Ascending aorta (tissue), 2 donors: ENCODE measurements at regions not wholly inside any gene's neighbourhood (a gene's known extent, or its start where the extent isn't known, plus 50 kb on each side); places are given as distances from the start of the nearest gene placed in this dataset.

Source experiments
- DNase-seq, 2 donors: peaks; one replicate each; pipeline ENCODE4 v3.0.0-alpha.2; 2019; ENCODE audit warnings: low spot score in 2 of 2
- H3K27ac ChIP-seq, 2 donors: fragments of 200-600 bp; sonication (generic); one replicate each; pipeline ENCODE4 v1.5.1; 2016 to 2017; ENCODE audit warnings: mild to moderate bottlenecking in 1 of 2
- H3K27me3 ChIP-seq: fragments of 200-600 bp; sonication (generic); one replicate; pipeline ENCODE4 v1.5.1; 2017
- H3K36me3 ChIP-seq, 2 donors: fragments of 200-600 bp; sonication (generic); one replicate each; pipeline ENCODE4 v1.5.1; 2016
- H3K4me1 ChIP-seq, 2 donors: fragments of 200-600 bp; sonication (generic); one replicate each; pipeline ENCODE4 v1.5.1; 2016 to 2017; ENCODE audit warnings: mild to moderate bottlenecking in 1 of 2
- H3K4me3 ChIP-seq, 2 donors: fragments of 200-600 bp; sonication (generic); one replicate each; pipeline ENCODE4 v1.5.1; 2016 to 2017; ENCODE audit warnings: mild to moderate bottlenecking in 1 of 2
- H3K9me3 ChIP-seq, 2 donors: fragments of 200-600 bp; sonication (generic); one replicate each; pipeline ENCODE4 v1.5.1; 2016
- intact Hi-C: fragments of 100-400 bp; cut with DNase I; formaldehyde crosslinking; loops from one replicate; pipeline ENCODE4 v1.15.1; 2023
- TF ChIP-seq, protein P1 (sequence below), 3 experiments: fragments of 200-600 bp in 2 of 3; fragments of 450-650 bp in 1 of 3; sonication (generic) in 2 of 3; IDR thresholded peaks; one replicate each; pipeline ENCODE4 v1.5.1; 2016 to 2019; ENCODE audit warnings: antibody characterized with exemption in 3 of 3, mild to moderate bottlenecking in 1 of 3, moderate library complexity in 1 of 3

DNA sequence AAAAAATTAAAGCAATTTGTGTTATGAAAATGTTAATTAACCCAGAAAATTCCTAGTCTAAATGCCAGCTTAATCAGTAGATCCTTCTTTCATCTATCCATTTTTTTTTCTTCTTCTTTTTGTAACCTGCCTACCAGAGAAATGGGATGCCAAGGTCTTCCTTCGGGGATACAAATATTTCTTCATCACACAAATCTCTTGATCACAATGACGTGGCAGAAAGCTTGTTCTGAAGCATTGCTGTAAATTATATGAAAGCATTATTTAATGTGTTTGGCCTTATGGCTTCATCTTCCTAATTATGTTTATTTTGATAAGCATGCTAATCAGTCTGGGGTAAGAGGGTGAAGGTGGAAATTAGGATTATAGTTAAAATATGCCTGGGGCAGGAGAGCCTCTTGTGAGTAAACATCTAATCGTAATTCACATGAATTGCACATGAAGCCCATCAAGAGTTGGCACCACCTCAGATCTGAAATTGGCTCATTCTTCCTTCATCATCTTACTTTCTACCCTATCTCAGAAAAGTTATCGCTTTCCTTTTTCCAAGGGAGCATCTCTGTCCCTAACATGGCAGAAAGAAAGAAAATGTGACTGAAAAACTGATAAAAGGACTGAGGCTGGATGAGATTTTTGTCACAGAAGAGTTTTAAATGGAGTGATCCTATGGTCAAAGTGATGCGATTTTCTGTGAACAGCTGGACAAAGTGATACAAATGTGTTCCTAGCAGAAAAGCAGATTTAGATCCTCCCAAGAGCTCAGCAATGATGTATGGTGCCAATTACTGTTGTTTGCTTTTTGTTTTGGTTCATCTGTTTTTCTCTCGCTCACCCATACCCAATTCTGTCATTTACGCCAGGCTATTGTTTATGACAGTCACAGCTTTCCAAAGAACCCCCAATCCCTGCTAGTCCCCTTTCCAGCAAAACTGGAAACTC is 76.9 kb upstream of the PMAIP1 start:
- no peaks in the 10 kb centered on the region for H3K36me3 ChIP-seq
- DNase-seq, result no peak
- H3K9me3 ChIP-seq, result no peaks in the 10 kb centered on the region
- TF ChIP-seq, protein P1, sequence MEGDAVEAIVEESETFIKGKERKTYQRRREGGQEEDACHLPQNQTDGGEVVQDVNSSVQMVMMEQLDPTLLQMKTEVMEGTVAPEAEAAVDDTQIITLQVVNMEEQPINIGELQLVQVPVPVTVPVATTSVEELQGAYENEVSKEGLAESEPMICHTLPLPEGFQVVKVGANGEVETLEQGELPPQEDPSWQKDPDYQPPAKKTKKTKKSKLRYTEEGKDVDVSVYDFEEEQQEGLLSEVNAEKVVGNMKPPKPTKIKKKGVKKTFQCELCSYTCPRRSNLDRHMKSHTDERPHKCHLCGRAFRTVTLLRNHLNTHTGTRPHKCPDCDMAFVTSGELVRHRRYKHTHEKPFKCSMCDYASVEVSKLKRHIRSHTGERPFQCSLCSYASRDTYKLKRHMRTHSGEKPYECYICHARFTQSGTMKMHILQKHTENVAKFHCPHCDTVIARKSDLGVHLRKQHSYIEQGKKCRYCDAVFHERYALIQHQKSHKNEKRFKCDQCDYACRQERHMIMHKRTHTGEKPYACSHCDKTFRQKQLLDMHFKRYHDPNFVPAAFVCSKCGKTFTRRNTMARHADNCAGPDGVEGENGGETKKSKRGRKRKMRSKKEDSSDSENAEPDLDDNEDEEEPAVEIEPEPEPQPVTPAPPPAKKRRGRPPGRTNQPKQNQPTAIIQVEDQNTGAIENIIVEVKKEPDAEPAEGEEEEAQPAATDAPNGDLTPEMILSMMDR (IDR thresholded peaks at IDR 0.05), result no peak
- no peaks in the 10 kb centered on the region for H3K27me3 ChIP-seq
- intact Hi-C loops, result loop anchor here (5.0 kb wide), 2 partner anchors 126 to 191 kb away; partner anchors contain the start of gene CCBE1
- H3K4me3 ChIP-seq, result no peak overlapping the region
- H3K4me1 ChIP-seq, result no peaks in the 10 kb centered on the region
- no peak overlapping the region for H3K27ac ChIP-seq

DNA sequence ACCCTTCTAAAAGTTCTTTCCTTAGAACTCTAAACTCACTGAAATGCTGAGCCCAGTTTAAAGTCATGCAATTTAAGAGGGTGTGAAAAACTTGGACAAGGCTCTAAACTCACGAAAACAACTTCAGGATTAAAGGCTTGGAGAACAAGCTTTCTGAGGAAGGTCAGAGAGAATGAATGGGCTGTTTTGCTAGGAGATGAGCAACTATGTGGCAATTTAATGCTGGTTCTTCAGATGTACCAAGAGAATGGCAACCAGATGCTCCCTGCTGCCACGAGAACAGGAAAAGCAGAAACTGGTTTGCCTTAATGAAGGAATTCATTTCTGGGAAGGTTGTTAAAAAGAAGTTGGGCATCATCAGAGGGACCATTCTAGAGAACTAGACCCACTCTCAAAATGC is 77.8 kb upstream of the PMAIP1 start:
- no peaks in the 10 kb centered on the region for H3K9me3 ChIP-seq
- no peaks in the 10 kb centered on the region for H3K27me3 ChIP-seq
- TF ChIP-seq, protein P1 (IDR thresholded peaks at IDR 0.05), result no peak
- no peaks in the 10 kb centered on the region for H3K4me1 ChIP-seq
- DNase-seq, result no peak
- no peaks in the 10 kb centered on the region for H3K36me3 ChIP-seq
- no peak overlapping the region for H3K4me3 ChIP-seq
- no peak overlapping the region for H3K27ac ChIP-seq
- intact Hi-C loops, result loop anchor here (5.0 kb wide), 2 partner anchors 125 to 190 kb away; partner anchors contain the start of gene CCBE1

DNA sequence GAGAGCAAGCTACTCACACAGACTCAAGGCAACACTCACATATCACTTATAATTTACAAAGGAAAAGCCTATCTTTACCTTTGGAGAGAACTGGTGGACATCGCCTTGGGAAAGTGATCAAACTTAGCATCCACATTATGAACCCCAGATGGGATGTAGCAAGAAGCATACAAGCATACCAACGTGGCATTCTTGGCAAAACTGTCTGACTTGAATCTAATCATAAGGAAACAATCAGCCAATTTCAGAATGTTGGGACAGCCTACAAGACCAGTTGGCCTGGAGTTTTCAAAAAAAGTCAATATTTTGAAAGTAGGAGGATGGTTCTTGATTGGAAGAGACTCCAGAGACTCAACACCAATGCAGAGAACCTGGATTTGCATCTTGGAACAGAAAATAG is 79.1 kb upstream of the PMAIP1 start:
- no peak for DNase-seq
- intact Hi-C loops, result loop anchor here (5.0 kb wide), 2 partner anchors 123 to 188 kb away; partner anchors contain the start of gene CCBE1
- no peak overlapping the region for H3K4me3 ChIP-seq
- H3K27ac ChIP-seq, result no peak overlapping the region
- no peaks in the 10 kb centered on the region for H3K27me3 ChIP-seq
- H3K4me1 ChIP-seq, result no peaks in the 10 kb centered on the region
- H3K9me3 ChIP-seq, result no peaks in the 10 kb centered on the region
- H3K36me3 ChIP-seq, result no peaks in the 10 kb centered on the region
- TF ChIP-seq, protein P1 (IDR thresholded peaks at IDR 0.05), result no peak

DNA sequence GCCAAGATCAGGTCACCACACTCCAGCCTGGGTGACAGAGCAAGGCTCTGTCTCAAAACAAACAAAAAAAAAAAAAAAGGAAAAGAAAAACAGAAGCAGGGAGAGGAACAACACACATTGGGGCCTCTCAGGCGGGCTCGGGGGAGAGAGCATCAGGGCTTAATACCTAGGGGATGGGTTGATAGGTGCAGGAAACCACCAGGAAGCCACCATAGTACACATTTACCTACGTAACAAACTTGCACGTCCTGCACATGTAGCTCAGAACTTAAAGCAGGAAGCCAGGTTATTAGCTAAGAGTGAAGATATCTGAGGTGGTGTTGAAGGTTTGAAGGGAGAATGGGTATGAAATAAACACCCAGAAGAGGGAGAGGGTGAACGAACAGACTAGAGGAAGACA is 81.0 kb upstream of the PMAIP1 start:
- intact Hi-C loops, result no loop called here
- DNase-seq, result no peak
- TF ChIP-seq, protein P1 (IDR thresholded peaks at IDR 0.05), result no peak

DNA sequence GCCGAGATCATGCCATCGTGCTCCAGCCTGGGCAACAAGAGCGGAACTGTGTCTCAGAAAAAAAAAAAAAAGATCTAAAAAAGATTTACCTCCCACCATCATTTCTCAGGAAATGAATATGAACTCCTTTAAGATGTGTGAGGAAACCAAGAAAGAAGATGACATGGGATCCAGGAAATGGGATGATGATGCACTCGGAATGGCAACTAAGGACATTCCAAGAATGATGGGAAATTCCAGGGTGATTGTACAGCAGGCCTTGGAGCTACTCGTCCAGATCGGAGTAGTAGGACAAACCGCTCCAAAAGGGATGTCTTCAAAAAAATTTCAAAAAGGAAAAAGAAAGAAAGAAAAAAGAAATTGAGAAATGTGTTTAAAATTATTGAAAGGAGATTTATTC is 84.9 kb upstream of the PMAIP1 start:
- no peak for DNase-seq
- Histone ChIP-seq H3K27ac (no peak overlapping the region), H3K27me3 (no peaks in the 10 kb centered on the region), H3K4me1 (no peaks in the 10 kb centered on the region), H3K9me3 (no peaks in the 10 kb centered on the region), H3K4me3 (no peak overlapping the region), H3K36me3 (no peaks in the 10 kb centered on the region)
- TF ChIP-seq, protein P1 (IDR thresholded peaks at IDR 0.05), result no peak
- intact Hi-C loops, result no loop called here

More for the DNA sequence above, 81.0 kb upstream of the PMAIP1 start:
- Histone ChIP-seq H3K4me1 (no peaks in the 10 kb centered on the region), H3K27me3 (no peaks in the 10 kb centered on the region), H3K4me3 (no peak overlapping the region), H3K27ac (no peak overlapping the region), H3K9me3 (no peaks in the 10 kb centered on the region), H3K36me3 (no peaks in the 10 kb centered on the region)
